ENCODE measurements at regions not wholly inside any gene's neighbourhood (a gene's known extent, or its start where the extent isn't known, plus 50 kb on each side); places are given as distances from the start of the nearest gene placed in this dataset.

DNA sequence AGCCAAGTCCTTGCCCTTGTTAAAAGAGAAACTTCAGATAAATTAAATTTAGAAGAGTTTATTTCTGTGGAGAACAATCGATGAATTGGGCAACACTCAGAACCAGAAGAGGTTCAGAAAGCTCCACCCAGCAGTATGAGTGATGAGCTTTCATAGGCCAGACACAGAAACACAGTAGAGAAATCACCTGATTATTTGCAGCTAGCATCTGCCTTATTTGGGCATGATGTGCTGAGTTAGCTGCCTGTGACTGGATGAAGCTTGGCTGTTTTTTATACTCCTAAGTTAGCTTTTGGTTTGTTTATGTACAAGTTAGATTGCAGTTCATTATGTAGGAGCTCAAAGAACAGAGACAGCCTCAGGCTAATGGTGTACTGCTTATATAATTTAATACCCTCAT, 269.5 kb upstream of the SESN3 start:
- TF ChIP-seq, protein P1, sequence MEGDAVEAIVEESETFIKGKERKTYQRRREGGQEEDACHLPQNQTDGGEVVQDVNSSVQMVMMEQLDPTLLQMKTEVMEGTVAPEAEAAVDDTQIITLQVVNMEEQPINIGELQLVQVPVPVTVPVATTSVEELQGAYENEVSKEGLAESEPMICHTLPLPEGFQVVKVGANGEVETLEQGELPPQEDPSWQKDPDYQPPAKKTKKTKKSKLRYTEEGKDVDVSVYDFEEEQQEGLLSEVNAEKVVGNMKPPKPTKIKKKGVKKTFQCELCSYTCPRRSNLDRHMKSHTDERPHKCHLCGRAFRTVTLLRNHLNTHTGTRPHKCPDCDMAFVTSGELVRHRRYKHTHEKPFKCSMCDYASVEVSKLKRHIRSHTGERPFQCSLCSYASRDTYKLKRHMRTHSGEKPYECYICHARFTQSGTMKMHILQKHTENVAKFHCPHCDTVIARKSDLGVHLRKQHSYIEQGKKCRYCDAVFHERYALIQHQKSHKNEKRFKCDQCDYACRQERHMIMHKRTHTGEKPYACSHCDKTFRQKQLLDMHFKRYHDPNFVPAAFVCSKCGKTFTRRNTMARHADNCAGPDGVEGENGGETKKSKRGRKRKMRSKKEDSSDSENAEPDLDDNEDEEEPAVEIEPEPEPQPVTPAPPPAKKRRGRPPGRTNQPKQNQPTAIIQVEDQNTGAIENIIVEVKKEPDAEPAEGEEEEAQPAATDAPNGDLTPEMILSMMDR (IDR thresholded peaks at IDR 0.05; ENCODE audit: control insufficient read depth, extremely low read depth, insufficient read depth), result no peak
- no peak overlapping the region for H3K4me3 ChIP-seq (ENCODE audit: low read depth, low read length)
- DNase-seq (ENCODE audit: low read depth), result no peak

DNA sequence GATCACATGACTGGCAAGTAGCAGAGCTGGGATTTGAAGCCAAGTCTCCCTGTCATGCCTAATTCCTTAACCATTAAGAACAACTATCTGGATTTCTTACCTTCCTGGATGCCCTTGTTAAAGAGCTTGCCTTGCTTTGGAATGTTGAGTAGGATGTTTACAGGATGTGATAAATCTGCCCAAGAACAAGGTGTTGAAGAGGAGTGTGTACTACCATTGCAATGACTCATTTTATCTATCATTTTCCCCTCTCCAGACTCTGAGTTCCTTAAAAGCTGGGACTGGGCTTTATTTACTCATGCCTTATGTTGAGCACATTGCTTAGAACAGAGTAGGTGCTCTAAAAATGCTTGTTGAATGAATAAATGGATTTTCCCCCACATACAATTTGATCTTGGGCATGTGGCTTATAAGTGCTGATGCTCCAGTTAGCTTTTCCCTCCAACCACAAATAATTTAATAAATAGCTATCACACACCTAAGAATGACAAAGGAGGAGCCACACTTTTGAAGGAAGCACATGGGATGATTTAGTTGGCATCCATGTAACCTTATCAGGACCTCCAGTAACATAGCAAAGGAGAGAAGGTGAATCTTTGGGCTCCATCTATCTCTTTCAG, 268.6 kb upstream of the SESN3 start:
- H3K4me3 ChIP-seq (ENCODE audit: low read depth, low read length), result no peak overlapping the region
- no peak for DNase-seq (ENCODE audit: low read depth)
- TF ChIP-seq, protein P1 (IDR thresholded peaks at IDR 0.05; ENCODE audit: control insufficient read depth, extremely low read depth, insufficient read depth), result no peak

DNA sequence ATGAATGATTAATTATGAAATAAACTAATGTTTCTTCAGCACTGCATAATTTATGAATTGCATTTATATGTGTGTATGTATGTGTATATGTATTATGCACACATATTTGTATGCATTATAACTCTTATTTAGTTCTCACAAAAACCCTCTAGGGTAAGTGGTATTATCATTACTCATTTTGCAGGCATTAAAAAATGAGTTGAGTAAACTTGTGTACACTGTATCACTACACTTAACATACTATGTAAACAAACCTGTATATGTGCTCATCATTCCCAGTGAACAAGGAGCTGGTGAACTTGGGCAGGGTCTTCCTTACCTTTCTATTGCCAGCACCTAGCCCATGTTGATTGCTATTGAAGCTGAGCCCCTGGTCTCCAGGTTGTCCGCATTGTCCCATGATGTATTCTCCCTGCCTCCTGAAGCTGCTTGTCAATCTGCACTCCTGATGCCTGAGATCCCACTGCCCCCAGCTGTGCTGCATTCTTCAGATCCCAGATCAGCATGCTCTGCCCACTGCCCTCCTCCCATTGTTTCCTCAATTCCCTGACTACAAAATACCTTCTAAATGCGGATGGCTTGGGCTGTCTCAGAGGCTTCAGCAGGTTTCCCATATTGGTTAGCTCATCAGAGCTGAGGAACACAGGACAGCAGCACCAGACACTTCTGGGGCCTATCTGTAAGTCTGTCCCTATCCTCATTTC, 267.9 kb upstream of the SESN3 start:
- no peak for DNase-seq (ENCODE audit: low read depth)
- TF ChIP-seq, protein P1 (IDR thresholded peaks at IDR 0.05; ENCODE audit: control insufficient read depth, extremely low read depth, insufficient read depth), result no peak
- H3K4me3 ChIP-seq (ENCODE audit: low read depth, low read length), result no peak overlapping the region

DNA sequence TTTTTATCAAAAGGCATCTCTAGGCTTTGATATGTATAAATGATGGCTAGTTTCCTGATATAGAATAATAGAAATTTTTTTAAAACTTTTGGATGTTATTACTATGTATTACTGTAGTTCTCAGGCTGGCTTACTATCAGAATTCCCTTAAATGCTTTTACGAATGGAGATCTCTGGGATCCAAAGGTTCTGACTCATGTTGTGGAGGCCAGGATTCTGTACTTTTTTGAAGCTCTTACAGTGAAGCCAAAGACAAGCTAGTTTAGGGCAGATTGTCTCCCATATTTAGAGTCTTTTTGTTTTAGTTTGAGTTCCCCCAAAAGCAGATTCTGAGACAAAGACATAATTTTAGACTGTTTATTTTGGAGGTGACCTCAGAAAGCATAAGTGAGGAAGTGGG, 265.9 kb upstream of the SESN3 start:
- TF ChIP-seq, protein P1 (IDR thresholded peaks at IDR 0.05; ENCODE audit: control insufficient read depth, extremely low read depth, insufficient read depth), result no peak
- no peak for DNase-seq (ENCODE audit: low read depth)
- H3K4me3 ChIP-seq (ENCODE audit: low read depth, low read length), result no peak overlapping the region

DNA sequence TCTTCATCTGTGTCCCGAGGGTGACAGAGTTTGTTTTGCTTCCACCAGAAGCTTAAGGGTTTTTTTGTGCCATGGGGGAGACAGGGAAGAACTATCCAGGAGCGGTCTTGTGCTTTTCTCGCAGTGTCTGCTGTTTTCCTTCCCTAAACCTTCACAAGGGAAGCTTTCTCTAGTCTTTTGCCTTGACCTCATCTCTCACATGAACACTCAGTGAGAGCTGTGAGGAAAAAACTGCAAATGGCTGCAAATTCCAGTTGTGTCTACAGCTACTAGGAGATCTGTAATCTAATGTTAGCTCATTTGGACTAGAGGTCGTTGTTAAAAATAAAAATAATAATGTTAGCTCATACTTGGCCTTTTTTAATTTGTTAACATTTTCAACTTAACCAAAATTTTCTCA, 264.7 kb upstream of the SESN3 start:
- TF ChIP-seq, protein P1 (IDR thresholded peaks at IDR 0.05; ENCODE audit: control insufficient read depth, extremely low read depth, insufficient read depth), result no peak
- H3K4me3 ChIP-seq (ENCODE audit: low read depth, low read length), result no peak overlapping the region
- DNase-seq (ENCODE audit: low read depth), result no peak

DNA sequence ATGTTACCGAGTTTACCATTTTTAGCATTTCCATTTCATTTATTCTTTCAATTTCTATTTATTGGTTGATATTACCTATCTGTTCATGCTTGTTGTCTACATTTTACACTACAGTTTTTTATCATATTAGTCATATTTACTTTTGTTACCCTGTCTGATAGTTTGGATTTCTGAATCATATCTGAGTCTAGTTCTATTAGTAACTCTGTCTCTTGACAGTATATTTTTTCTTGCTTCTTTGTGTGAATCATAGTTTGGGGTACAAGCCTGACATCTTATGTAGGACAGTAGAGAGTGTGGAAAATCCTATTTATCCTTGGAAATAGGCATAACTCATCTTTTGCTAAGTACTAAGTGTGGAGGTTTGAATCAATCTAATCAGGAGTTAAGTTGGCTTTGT, 263.9 kb upstream of the SESN3 start:
- H3K4me3 ChIP-seq (ENCODE audit: low read depth, low read length), result no peak overlapping the region
- TF ChIP-seq, protein P1 (IDR thresholded peaks at IDR 0.05; ENCODE audit: control insufficient read depth, extremely low read depth, insufficient read depth), result no peak
- no peak for DNase-seq (ENCODE audit: low read depth)

DNA sequence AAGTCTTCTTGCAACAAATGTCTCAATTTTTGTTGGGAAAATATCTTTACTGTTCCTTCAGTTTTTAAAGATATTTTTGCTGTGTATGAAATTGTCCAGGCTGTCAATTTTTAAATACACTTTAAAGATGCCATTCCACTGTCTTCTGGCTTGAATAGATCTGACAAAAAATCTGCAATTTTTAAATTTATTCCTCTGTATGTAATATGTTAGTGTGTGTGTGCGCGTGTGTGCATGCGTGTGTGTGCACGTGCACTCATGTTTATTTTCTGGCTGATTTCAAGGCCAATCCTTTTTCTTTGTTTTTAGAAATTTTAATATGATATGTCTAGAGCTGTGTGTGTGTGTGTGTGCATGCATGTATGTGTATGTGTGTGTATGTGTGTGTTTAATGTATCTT, 263.2 kb upstream of the SESN3 start:
- TF ChIP-seq, protein P1 (IDR thresholded peaks at IDR 0.05; ENCODE audit: control insufficient read depth, extremely low read depth, insufficient read depth), result no peak
- H3K4me3 ChIP-seq (ENCODE audit: low read depth, low read length), result no peak overlapping the region
- DNase-seq (ENCODE audit: low read depth), result no peak

Measured in LNCaP clone FGC (cell line).